ENCODE measurements at regions not wholly inside any gene's neighbourhood (a gene's known extent, or its start where the extent isn't known, plus 50 kb on each side); places are given as distances from the start of the nearest gene placed in this dataset.

- no peak for TF ChIP-seq CTCF (conservative IDR thresholded peaks at IDR 0.05; ENCODE audit: low read depth, low read length)
- H3K4me3 ChIP-seq (ENCODE audit: low read length): no peak overlapping the region
- DNase-seq (ENCODE audit: low read depth): no peak
These were observed 58.4 kb upstream of the PNPLA4 start for GRCh38 chrX:7985568-7985967.

- TF ChIP-seq CTCF (conservative IDR thresholded peaks at IDR 0.05; ENCODE audit: low read depth, low read length): no peak
- no peak for DNase-seq (ENCODE audit: low read depth)
- H3K4me3 ChIP-seq (ENCODE audit: low read length): no peak overlapping the region
These were observed 56.4 kb upstream of the PNPLA4 start for GRCh38 chrX:7983581-7983980.

Data from retinal pigment epithelial cell (primary cell).